HG02588 (cell line): ENCODE measurements at regions not wholly inside any gene's neighbourhood (a gene's known extent, or its start where the extent isn't known, plus 50 kb on each side); places are given as distances from the start of the nearest gene placed in this dataset.

ENCODE experiments used
- ATAC-seq: cut with Tn5 transposase; IDR thresholded peaks from one replicate; pipeline ENCODE4 v1.9.1; 2021; ENCODE audit warnings: mild to moderate bottlenecking, moderate library complexity; ENCODE audit not compliant: unreplicated experiment

DNA sequence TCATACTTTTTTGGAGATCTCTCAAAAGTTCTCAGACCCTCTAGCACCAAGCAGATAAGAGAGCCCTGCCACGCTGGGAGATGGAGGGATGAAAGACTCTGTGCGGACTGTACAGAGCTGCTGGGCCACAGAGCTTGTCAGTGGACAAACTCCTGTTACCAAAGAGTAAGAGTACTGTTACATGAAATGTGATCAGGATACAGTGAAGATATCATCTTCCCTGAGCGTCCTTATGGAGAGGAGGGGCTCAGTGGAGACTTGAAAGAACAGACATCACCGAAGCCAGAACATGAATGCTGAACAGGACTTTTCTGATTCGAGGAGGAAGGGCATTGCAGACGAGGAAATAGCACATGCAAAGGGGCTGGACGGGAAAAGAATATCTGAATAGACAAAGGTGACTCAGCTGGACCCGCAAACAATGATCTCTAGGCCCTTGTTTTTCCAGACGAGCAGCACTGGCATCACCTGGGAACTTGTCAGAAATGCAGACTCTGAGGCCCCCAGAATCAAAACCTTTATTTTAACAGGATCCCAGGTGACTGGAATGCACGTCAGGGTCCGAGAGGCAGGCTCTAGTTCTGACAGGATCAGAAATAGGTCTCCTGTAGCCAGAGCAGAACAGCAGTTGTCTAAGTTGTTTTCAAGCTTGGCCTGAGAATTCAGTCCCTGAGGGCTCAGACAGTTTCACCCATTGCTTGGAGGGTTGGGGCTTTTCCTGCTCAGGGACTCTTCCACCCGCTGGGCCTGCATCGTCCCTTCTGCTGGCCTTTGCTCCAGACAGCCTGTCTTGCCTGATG lies 277.9 kb downstream of the RPLP1 start:
- no peak for ATAC-seq

DNA sequence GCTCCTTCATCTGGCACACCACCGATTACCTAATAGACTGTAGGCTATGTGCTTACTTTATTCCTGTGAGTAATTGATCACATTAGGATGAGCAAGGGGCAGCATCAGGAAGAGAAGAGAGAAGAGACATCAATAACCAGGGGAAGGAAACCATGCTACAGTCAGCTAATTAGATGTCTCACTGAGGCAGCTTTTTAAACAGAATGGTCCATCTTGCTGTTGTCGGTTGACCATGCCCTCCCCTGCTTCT lies 278.4 kb downstream of the RPLP1 start:
- ATAC-seq, result no peak

DNA sequence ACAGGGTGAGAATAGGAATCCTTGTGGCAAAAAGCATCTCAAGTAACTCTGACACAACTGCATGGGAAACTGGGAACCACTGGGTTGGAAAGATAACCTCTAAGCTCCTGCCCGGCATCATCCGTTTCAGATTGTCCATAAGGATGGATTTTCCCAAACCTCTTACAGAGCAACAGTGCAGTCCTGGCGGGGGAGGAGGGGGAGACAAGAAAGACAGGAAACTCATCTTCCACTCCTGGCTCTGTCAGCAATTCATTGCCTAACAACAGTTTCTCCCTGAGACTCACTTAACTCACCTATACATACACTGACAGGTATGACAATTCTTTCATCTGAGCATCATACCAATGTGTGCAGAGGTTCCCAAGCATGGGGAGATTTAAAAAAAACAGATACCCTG lies 279.0 kb downstream of the RPLP1 start:
- ATAC-seq, result no peak

DNA sequence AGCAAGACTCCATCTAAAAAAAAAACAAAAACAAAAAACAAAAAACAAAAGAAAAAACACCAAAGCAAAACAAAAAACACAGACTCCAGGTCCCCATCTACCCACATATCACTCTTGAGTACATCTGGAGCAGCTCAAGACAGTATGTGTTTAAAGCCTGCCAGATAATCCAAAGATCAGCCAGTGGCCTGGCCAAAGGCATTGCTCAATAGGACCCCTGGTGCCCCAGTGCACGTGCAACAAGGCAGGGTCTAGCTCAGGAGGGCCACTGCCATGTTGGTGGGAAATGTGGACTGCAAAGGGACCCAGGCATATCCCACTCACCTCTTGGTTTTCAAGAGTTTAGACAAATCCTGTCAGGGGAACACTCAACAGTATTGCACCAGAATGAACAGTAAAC lies 279.5 kb downstream of the RPLP1 start:
- no peak for ATAC-seq

DNA sequence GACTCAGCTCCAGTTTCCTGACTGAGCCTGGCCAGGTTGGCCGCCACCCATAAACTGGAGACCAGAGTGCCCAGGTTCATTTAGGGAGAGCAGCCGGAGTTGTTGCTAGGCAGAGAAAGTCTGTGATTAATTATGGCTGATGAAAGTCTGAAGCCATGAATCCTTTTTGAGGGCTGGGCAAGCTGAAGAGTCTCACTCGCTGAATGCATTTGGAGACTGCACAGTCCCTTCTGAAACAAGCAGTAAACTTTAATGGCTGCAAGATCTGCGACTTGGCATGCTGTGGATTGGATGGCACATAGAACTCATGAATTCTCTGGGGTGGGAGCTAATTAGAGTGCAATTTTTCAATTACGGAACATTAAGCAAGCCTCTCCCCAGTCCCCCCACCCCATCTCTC lies 282.1 kb downstream of the RPLP1 start:
- ATAC-seq, result no peak

DNA sequence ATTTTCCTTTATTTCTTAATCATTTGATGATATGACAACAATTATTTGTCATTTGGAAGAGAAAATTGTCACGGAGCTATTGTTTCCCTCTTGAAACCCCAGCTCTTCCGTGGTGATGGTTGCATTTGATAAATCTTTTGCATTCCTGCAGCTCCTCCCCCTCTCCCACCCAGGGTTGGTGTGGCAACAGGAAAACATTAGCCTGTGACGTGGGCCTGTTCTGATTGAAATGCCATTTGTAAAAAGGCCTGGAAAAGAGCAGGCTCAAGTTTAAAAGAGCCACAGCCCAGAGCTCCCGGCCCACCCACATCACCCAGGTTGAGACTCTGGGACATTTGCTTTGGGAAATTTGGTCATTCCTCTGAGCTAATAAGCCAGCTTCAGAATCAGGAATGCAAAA lies 282.5 kb downstream of the RPLP1 start:
- ATAC-seq, result no peak

DNA sequence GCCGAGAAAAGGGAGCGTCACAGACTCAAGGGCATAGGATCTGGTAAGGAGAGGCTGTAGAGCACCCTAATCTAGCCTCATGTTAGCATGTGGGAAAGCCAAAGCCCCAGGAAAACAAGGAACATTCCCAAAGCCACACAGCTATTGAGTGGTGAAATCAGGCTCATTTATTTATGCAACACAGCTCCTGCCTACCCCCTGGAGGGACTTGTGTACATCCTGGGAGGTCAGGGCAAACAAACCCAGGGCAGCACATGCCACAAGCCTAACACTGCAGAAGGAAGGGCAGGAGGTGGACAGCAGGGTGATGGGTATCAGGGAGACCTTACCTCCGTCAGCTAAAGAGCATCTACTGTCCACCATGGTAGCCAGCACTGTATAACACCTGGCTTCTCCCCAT lies 283.5 kb downstream of the RPLP1 start:
- ATAC-seq, result no peak

DNA sequence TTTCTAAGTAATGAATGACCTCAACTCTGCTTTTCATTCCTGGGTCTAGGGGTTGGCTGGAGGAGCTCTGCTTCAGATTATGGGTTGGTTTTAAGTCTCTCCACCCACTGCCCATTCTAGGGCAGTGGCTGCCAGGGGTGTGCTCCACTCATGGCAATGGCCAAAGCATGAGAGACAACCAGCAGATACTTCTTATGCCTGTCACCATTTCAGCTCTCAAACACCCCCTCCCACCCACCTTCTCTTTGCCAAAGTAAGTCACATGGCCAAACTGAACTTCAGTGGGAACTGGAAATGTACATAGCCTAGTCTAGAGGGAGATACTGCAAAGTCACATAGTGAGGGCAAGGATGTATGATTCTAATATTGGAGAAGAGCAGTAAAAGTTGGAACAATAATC lies 285.3 kb downstream of the RPLP1 start:
- no peak for ATAC-seq

DNA sequence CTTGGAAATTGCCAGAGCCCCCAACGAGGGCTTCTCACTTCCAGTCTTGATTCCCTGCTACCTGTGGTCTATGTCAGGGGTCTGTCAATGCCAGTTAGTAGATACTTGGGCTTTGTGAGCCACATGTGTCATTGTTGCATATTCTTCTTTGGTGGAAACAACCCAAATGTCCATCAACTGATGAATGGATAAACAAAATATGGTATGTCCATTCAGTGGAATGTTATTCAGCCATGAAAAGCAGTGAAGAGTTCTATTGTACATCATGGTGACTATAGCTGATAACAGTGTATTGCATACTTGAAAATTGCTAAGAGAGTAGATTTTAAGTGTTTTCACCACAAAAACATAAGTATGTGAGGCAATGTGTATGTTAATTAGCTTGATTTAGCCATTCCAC lies 288.1 kb downstream of the RPLP1 start:
- ATAC-seq, result no peak

DNA sequence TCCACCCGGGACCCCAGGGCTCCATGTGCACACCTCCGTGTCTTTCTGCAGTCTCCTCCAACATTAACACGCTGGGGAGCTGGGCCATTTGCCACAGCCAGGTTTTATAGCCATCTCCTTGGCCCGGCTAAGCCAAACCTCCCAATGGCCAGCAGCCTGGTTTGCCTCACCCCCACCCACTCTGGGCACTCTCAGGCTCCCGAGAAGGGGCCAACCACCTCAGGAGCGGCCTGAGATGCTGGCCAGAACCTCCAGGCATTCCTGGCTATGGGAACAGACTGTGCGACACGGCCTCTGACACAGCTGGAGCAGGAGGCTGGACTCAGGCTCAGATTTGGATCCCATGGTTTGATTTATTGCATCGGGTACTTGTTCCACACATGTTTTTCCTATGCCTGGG lies 289.7 kb downstream of the RPLP1 start:
- ATAC-seq, result no peak

DNA sequence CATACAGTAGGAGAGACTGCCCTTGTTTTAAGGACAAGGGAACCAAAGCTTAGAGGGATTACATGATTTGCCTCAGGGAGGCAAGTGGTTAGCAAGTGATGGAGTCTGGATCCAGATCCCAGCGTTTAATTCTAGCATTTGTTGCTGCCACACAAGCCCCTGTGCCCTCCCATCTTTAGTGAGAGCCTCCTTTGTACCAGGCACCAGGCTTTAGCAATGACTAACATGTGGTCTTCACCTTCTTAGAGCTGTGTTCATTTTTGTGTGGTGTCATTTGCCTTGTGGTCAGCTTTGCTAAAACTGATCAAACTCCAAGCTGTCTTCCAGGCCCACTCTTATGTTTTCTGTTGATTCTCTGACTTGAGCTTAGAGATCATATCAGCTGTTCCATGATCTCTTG lies 290.5 kb downstream of the RPLP1 start:
- ATAC-seq, result no peak

DNA sequence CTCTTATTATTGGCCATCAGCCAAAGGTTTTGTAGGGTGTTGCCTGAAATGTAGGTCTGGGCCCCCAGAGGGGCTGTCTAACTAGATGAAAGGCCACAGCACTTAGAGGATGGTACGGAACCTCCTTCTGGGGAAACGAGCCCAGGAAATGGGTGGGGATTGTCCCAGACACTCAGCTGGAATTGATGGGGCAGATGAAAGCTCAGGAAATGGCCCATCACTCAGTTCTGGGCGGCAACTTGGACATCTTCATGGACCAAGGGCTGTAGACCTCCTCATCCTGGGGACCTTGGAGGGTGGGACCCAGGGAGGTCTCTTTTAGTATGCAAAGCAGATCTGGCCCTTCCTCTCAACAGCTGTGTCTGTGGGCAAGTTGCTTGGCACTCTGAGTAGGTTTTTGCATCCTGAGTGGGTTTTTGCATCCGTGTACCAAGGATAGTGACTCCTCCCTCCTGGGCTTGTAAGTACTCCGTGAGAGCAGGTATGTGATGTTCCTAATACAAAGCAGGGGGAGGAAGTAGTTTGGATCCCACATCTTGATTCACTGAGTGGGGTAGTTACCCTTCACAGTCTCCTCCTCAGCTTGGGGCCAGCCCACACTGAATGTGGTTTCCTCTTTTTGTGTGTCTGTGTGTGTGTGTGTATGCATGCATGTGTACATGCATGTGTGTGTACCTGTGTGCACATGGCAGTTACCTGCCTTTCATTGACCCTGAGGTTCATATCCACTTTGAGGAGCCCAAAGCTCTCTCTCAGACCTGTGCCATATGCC lies 292.0 kb downstream of the RPLP1 start:
- no peak for ATAC-seq

DNA sequence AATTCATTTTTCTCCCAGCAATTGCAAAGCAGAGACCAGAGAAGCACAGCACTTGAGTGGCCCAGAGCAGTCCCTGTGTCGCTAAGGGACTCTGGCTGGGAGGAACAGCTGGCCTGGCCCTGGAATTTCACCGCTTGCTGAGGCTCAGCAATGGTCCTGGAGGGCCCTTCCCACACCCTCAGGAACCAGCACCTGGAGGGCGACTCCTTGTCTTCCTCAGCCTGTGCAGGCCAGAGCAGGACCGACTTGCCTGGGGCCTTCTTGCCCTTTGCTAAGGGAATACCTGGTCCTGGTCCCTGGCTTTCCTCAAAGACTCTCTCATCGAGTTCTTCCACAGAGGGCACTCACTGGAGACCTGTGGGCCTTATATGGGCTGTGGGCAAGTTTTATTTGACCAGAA lies 294.6 kb downstream of the RPLP1 start:
- no peak for ATAC-seq

DNA sequence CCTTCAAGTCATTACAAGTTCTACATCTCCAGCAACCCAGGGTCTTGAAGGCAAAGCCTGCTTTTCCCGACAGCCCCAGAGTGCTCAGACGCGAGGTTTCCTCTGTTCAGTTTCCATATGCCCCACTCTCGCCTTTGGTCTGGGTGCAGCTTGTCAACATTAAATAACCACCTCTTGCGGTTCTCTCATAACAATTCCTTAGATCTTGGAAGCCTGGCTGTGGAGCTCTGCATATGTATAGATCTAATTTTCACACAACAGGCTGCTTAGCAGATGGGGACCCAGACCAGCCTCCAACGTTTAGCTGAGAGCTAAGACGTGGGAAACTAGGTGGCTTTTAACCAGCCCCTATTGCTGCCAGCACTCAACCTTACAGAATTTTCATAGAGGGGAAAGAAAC lies 295.5 kb downstream of the RPLP1 start:
- ATAC-seq, result no peak

DNA sequence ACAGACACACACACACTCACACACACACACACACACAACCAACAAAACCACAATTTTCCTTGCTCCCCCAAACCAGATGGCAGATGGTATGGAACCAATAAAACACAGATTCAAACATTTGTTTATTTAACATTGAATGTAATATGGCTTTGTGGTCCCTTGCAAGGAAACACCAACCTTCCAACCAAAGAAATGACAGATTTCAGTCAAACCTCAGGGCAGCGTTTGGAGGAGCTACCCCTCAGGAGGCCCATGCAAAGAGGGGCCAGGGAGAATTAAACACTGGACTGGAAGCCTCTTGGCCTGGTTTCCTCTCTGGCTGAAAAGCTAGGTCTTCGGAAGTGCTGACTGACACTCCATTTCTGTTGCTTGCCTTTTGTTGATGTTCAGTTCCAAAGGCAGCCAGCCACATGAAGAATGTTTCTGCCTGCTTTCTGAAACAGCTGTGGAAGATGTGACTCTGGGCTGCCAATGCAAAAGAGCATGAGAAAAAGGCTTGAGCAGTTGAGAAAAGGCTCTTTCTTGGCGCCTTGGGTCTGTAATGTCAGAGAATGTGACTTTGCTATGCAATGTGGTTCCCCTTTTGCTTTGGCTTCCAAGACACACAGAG lies 296.1 kb downstream of the RPLP1 start:
- ATAC-seq, result no peak

DNA sequence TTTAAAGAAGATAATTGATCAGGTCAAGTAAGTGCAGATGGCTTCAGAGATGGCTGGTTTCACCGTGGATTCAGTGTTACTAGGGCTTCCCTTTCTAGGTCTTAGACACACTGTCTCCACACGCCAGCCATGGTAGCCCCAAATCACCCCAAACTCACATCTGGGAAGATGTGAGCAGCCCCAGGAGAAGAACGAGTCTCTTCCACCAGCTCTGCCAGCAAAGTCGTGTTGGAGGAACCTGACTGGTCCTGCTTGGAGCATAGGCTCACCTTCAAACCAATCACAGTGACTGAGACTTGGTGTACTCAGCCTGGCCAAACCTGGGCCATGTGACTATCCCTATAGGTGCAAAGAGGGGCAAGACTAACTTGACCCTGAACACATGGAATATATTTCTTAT lies 296.7 kb downstream of the RPLP1 start:
- ATAC-seq, result no peak

DNA sequence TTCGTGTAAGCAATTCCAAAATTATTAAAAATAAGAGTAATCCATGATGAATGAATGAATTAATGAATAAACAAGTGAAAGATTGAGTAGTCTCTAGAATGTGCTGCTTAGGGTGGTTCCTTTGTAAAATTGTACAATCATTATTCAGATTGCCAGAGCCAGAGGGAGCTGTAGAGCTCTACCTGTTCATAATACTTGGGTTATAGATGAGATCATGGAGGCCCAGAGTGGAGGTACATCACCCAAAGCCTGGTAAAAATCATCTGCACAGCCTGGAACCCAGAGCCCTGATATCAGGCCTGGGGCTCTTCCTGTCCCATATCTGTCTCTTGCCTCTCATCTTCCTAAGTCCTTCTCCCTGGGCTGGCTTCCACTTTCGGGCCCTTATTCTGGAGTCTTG lies 297.2 kb downstream of the RPLP1 start:
- ATAC-seq, result no peak

DNA sequence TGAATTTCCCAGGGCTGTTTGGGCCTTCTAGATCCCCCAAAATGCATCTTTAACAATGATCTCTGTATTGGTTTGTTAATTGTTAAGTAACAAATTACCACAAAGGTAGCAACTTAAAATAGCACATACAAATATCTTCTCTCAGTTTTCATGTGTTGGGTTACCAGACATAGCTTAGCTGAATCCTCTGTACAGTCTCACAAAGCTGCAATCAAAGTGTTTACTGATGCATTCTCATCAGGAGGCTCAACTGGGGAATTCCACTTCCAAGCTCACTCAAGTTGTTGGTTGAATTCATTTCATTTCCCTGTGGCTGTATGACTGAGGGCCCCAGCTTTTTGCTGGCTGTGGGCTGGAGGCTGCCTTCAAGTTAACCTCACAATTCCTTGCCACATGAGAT lies 297.6 kb downstream of the RPLP1 start:
- no peak for ATAC-seq

DNA sequence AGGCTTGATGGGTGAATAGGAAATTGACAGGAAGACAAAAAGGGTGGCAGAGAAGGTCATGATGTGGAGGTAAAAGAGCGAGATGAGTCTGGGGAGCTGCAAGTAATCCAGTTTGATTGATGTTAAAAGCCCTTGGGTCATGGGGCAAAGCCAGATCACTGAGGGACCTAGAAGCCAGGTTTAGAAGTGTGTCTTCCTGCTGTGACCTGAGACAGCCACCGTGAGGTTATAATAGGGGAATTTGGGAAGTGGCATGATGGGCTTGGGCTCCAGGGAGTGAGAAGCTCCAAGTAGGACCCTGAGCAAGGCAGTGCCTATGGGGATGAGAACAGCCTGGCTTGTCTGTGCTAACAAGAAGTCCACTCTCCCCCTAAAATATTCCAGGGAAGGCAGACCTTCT lies 298.5 kb downstream of the RPLP1 start:
- no peak for ATAC-seq

DNA sequence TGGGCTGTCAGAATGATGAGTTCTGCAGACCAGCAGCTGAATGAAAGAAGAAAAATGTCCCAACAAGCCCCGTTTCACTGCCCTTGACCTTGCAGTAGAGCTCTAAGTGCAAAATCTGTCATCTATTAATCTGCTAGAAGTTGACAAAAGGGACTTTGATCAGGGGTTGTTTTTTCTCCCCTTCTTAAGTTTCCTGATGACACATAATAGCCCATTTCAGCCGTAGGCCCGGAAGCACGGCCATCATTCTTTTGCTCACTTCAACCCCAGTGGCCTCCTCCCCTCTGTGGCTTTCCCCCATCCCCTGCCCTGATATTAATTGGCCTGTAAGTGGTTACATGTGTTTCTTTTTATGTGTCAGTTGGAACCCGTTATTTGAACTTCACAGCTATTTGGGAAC lies 298.9 kb downstream of the RPLP1 start:
- ATAC-seq, result no peak

DNA sequence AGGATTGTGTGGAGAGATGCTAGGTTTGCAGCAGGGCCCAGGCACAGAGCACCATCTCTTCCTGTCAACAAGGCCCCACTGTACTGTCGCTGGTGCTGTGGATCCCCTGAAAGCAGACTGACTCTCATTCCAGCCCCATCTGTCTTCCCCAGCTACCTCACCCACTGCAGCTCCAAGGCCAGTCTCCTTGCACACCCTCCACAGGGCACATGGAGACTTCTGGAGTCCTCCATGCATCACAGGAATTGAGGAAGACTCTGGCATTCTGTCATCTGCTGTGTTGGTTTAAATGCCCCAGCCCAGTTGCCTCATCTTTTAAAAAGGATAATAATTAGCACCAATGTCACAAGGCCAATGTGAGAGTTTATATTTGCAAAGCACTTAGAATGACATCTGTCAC lies 301.2 kb downstream of the RPLP1 start:
- ATAC-seq, result no peak

DNA sequence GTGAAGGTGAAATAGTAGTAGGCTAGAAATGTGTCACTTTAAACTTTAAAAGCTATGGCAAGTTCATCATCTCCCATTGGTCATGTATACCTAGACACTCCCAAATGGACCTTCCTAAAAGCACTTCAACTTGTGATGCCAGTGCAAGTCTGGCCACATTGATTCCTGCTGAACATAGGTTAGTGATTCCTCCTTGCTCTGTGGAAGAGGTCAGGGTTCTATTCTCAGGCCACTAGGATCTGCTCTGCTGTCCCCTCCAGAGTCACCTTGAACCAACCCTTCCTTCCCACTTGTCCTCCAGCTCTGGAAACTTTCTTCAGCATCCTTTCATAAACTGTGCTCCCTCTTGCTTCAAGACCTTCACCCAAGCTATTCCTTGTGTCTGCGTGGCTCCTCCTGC lies 301.7 kb downstream of the RPLP1 start:
- ATAC-seq, result no peak
